NCI-H1092 (cell line): ENCODE measurements at regions not wholly inside any gene's neighbourhood (a gene's known extent, or its start where the extent isn't known, plus 50 kb on each side); places are given as distances from the start of the nearest gene placed in this dataset.
"Not testable (repeated sequence)": the region's sequence is repeated elsewhere in the genome, so short reads cannot be mapped to it uniquely, and the experiment has no call there.

Source experiments
- DNase-seq: peaks from one replicate; lab custom pipeline; 2025; lab: John Stamatoyannopoulos, UW

DNA sequence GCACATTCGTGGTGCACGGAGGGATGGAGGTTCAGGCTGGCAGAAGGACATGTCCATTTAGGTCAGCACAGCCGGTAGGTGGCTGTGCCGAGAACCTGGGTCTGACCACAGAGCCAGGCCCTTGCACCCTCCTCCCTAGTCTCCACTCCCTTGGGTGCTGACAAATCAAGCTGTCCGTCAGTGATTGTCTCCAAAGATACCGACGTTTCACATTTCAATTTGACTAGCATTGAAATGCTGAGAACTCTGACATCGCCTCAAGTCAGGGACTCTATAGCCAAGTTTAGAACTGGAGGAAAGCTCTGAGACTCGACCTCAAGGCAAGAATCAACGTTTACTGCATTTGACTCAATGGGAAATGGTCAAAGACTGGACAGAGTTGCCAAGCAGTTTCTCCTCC is 1321.1 kb downstream of the TBC1D22A start:
- no peak for DNase-seq

DNA sequence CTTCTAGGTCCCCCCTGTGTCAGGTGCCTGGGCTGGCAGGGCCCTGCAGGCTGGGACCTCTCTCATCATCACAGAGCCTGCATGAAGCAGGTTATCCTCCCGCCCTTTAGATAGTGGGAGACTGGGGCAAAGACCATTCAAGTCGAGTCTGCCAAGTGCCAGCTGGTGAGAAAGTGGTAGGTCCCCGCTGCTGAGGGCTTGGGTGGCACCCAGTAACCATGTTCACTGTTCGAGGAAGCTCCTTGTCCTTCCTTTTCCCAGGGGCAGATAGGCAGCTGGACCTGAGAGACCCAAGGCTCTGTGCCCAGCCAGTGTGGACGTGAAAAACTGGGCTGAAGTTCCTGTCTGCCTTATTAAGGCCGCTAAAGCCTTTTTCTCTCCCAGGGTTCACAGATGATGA is 1319.8 kb downstream of the TBC1D22A start:
- DNase-seq = no peak

GRCh38 chr22:48081281-48081680 is 1318.8 kb downstream of the TBC1D22A start:
- DNase-seq = no peak

DNA sequence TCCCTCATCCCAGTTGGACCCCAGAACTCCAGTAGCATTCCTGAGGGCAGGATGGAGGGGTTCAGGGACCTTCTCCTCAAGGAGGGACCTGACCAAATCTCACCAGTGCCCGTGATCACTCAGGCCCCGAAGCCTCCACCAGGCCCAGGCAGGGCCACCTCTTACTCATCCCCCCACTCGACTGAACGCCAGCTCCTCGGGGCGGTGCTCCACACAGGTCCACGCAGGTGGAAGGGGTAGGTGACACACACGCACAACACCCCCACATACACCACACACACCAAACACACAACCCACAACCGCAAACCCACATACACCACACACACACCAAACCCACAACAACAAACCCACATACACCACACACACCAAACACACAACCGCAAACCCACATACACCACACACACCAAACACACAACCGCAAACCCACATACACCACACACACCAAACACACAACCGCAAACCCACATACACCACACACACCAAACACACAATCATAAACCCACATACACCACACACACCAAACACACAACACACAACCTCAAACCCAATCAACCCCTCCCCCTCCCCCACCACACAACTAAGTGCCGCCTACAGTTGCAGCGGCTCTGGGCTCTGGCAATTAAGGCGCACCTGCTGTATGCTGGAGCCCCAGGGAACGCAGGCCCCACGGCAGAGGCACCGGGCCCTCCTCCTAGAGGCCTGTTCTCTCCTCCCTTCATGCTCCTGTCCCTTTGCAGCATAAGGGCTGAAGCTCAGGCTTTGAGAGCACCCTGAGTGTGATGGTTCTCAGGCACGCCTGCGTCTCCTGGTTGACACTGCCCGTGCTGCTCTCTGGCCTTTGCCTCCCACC is 1318.1 kb downstream of the TBC1D22A start:
- no peak for DNase-seq

GRCh38 chr22:48079505-48080290 is 1317.2 kb downstream of the TBC1D22A start:
- DNase-seq = no peak

- no peak for DNase-seq
These were observed 1316.4 kb downstream of the TBC1D22A start for GRCh38 chr22:48078825-48079224.

DNA sequence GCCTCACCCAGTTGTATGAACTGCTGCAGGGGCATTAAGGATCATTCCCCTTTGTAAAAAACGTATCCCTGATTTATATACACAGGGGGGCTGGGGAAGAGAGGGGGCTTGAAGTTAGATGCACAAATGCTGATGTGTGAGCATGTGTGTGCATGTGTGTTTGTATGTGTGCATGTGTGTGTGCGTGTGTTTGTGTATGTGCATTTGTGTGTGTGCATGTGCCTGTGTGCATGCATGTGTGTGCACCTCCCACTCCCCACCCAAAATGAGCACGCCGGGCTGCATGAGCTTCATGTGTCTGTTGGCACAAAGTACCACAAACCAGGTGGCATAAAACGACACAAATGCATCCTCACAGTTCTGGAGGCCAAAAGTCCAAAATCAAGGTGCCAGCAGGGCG is 1315.2 kb downstream of the TBC1D22A start:
- DNase-seq = no peak

GRCh38 chr22:48076008-48076407 is 1313.6 kb downstream of the TBC1D22A start:
- DNase-seq = no peak

DNA sequence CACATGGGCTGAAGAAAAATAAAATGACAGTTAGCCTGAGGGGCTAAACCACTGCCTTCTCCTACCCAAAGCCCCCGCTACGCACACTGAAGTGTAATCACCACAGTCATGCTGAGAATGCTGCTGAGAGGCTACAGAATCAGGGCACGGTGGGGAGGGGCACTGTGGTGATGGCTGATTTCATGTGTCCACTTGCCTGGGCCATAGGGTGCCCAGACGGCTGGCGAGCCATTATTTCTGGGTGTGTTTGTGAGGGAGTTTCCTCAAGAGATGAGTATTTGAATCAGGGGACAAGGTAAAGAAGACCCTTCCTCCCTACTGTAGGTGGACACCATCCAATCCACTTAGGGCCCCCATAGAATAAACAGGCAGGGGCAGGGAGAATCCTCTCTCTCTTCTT is 1313.2 kb downstream of the TBC1D22A start:
- no peak for DNase-seq

- no peak for DNase-seq
These were observed 1310.3 kb downstream of the TBC1D22A start for GRCh38 chr22:48072777-48073176.

DNA sequence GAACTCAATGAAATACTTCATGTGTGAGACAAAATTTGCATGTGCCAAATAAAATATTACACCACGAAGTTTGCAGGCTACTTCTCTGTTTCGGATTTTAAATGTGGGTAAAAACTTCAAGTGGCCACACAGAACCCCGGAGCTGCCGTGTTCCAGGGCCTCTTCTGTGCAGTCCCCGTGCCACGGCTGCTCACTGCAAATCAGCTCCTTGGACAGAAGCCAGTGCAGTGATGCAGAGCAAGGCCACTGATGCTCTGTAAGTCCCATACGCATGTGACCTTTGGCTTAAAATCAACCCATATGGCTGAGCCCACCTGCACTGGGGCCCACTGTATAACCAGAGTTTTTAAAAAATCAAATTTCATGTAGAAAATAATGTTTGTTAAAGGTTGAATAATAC is 1309.4 kb downstream of the TBC1D22A start:
- peak; percentile 14 for DNase-seq

DNA sequence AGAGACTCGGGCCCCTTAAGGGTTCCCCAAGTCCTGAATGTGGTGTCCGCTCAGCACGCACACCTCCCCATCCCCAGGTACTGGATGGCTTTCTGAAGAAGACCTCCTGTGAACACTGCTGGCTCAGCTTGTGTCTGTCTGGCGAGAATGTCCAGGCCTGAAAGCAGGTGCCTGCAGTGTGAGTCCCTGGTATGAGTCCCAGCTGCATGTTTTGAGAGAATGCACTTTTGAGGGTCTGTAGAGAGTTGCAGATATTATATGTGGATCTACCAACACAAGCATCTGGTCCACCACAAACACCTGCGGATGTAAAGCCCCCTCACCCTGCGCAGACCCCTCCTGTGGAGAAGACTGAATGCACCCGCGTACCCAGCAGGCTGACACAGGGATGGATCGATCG is 1308.9 kb downstream of the TBC1D22A start:
- DNase-seq = no peak

DNA sequence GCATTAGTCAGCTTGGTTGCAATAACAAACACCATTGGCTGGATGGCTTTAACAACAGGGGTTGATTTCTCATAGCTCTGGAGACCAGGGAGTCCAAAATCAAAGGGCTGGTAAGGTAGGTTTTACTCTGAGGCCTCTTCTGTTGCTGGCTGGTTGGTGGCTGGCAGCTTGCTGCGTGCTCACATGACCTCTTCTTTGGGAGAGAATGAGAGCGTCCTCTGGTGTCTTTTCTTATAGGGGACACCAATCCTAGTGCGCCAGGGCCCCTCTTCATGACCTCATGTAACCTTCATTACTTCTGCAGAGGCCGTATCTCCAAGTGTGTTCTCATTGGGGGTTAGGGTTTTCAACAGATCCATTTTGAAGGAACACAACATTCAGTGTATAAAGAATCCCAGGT is 1308.3 kb downstream of the TBC1D22A start:
- no peak for DNase-seq

DNA sequence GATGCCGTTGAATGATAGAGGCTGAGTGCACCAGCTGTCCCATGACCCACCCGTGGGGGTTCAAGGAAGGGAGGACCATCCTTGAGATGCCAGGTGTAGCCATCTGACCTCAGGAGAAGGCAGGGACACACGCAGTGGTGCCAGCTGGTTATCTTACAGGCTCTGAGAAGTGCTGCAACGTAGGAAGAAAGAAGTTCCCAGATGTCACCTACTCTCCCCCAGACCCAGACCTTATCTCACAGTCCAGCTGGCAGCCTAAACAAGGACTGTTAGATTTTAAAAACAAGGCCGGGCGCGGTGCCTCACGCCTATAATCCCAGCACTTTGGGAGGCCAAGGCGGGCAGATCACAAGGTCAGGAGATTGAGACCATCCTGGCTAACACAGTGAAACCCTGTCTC is 1307.6 kb downstream of the TBC1D22A start:
- DNase-seq = no peak

- DNase-seq = no peak
These were observed 1306.8 kb downstream of the TBC1D22A start for GRCh38 chr22:48069256-48069655.

DNA sequence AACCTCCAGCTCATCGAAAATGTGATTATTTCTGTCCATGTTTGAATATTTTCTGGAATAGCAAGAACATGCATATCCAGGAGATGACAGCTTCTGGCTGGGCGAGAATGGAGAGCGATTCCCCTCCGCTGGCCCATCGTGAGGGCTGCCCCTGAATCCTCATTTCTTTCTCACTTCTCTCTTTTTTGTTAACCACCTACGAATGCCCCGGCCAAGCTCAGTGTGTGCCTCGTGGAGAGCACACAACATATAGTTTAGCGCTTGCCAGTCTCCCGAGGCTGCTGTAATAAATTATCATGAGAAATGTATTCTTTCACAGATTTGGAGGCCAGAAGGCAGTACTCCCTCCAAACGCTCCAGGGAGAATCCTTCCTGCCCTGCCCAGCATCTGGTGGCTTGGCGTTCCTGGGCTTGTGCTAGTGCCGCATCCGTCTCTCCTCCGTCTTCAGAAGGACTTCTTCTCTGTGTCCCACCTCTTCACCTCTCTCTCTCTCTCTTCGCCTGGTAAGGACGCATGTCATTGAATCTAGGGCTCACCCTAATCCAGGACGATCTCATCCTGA is 1306.0 kb downstream of the TBC1D22A start:
- DNase-seq = no peak

GRCh38 chr22:48065892-48066291 is 1303.4 kb downstream of the TBC1D22A start:
- DNase-seq = no peak

DNA sequence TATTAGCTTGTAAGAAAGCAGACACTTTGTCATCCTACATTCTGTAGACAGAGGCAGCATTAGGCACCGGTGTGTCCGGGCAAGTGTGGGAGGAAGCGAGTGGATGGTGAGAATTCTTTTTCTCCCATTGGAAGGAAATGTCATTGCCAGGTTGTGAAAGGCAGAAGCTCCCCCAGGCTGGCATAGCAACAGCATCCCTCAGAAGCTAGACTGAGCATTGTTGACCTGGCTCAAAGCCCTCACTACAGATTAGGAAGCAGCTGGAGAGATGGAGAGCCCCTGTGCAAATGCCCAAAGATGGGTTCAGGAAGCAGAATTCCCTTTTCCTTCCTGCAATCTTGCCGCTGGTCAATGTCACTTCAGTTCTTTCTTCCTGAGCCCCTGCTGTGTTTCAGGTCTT is 1299.3 kb downstream of the TBC1D22A start:
- no peak for DNase-seq

GRCh38 chr22:48060266-48060665 is 1297.8 kb downstream of the TBC1D22A start:
- DNase-seq = no peak

GRCh38 chr22:48059521-48059920 is 1297.1 kb downstream of the TBC1D22A start:
- DNase-seq = not testable (repeated sequence)

DNA sequence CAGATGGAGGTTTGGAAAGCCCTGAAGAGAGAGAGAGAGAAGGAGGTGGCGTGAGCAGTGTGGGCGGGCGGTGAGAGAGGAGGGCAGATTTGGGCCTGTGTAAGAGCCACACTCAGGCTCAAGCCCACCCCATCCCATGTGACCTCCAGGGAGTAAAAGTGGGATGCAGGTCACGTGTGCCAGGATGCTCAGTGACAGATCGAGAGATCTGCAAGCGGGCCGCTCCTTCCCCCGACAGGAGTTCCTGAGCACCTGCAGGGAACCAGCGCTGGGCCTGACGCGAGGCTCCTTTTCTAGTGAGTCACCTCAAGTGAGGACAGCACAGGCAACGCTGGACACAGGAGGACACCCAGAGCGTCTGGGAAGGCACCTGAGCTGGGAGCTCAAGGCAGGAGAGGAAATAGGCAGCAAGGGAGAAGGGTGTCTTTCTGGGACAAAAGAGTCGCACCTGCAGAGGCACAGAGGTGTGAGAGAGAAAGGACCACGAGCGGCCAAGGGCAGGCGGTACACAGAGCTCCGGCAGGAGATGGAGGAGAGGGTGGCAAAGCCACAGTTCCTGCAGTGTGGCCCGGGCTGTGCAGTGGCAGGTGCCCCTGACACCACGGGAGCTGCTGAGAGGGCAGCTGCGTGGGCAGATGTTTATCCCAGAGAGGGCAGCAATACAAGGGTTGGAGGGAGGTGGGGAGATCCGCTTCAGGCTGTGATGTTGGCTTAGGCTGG is 1294.8 kb downstream of the TBC1D22A start:
- no peak for DNase-seq

GRCh38 chr22:48055827-48056226 is 1293.4 kb downstream of the TBC1D22A start:
- DNase-seq = no peak
